ENCODE measurements at regions not wholly inside any gene's neighbourhood (a gene's known extent, or its start where the extent isn't known, plus 50 kb on each side); places are given as distances from the start of the nearest gene placed in this dataset.

GRCh38 chr5:124819201-124819600, 72.8 kb upstream of the ZNF608 start:
- TF ChIP-seq CTCF (IDR thresholded peaks at IDR 0.05) = no peak
- intact Hi-C loops (cut with DNase I, micrococcal nuclease) = no loop called here
- no peak for DNase-seq
- Histone ChIP-seq H3K36me3 (ENCODE audit: low read depth) (no peaks in the 10 kb centered on the region), H3K9me3 (no peaks in the 10 kb centered on the region), H3K4me3 (no peak overlapping the region), H3K4me1 (ENCODE audit: low read depth) (no peaks in the 10 kb centered on the region)
- ATAC-seq = no peak

GRCh38 chr5:124822647-124823046, 76.2 kb upstream of the ZNF608 start:
- no peak for TF ChIP-seq CTCF (IDR thresholded peaks at IDR 0.05)
- DNase-seq (no peak), ATAC-seq (peak; percentile 80)
- intact Hi-C loops (cut with DNase I, micrococcal nuclease) = no loop called here
- Histone ChIP-seq H3K4me1 (ENCODE audit: low read depth) (no peaks in the 10 kb centered on the region), H3K9me3 (no peaks in the 10 kb centered on the region), H3K36me3 (ENCODE audit: low read depth) (no peaks in the 10 kb centered on the region), H3K4me3 (no peak overlapping the region)

- Histone ChIP-seq H3K9me3 (no peaks in the 10 kb centered on the region), H3K4me1 (ENCODE audit: low read depth) (no peaks in the 10 kb centered on the region), H3K36me3 (ENCODE audit: low read depth) (no peaks in the 10 kb centered on the region), H3K4me3 (no peak overlapping the region)
- ATAC-seq = no peak
- intact Hi-C loops (cut with DNase I, micrococcal nuclease) = no loop called here
- no peak for DNase-seq
- no peak for TF ChIP-seq CTCF (IDR thresholded peaks at IDR 0.05)
Measured at GRCh38 chr5:124823380-124823779, 76.9 kb upstream of the ZNF608 start.

GRCh38 chr5:124824637-124825158, 78.3 kb upstream of the ZNF608 start:
- no peak overlapping the region for H3K4me3 ChIP-seq
- H3K36me3 ChIP-seq (ENCODE audit: low read depth) = no peaks in the 10 kb centered on the region
- no peaks in the 10 kb centered on the region for H3K9me3 ChIP-seq
- TF ChIP-seq CTCF (IDR thresholded peaks at IDR 0.05) = no peak
- no peaks in the 10 kb centered on the region for H3K4me1 ChIP-seq (ENCODE audit: low read depth)
- ATAC-seq (peak; percentile 68), DNase-seq (no peak)
- intact Hi-C loops (cut with DNase I, micrococcal nuclease) = no loop called here

- Histone ChIP-seq H3K9me3 (no peaks in the 10 kb centered on the region), H3K36me3 (ENCODE audit: low read depth) (no peaks in the 10 kb centered on the region), H3K4me1 (ENCODE audit: low read depth) (no peaks in the 10 kb centered on the region), H3K4me3 (no peak overlapping the region)
- intact Hi-C loops (cut with DNase I, micrococcal nuclease) = no loop called here
- ATAC-seq (no peak), DNase-seq (no peak)
- TF ChIP-seq CTCF (IDR thresholded peaks at IDR 0.05) = no peak
Measured at GRCh38 chr5:124825250-124825982, 79.0 kb upstream of the ZNF608 start.

Data from mucosa of descending colon (tissue), 3 donors.